PC-9 (cell line): ENCODE measurements at regions not wholly inside any gene's neighbourhood (a gene's known extent, or its start where the extent isn't known, plus 50 kb on each side); places are given as distances from the start of the nearest gene placed in this dataset.

Experiments used
- BruUV-seq: library from RNA; stranded (reverse); fragments of 400-500 nt; replicated peaks from 2 replicates; lab custom pipeline; 2021; lab: Mats Ljungman, UMichigan
- CTCF ChIA-PET: fragments of 300-600 bp; sonication (Branson Sonifier 250); formaldehyde crosslinking; loops from one replicate; lab custom pipeline; 2022; ENCODE audit warnings: antibody characterized with exemption; lab: Charles Lee
- POLR2A ChIA-PET: fragments of 300-600 bp; sonication (Branson Sonifier 250); formaldehyde crosslinking; loops from one replicate; lab custom pipeline; 2022; ENCODE audit warnings: antibody characterized with exemption; ENCODE audit not compliant: unreplicated experiment; lab: Charles Lee
- DNase-seq, 2 experiments: peaks; one replicate each; pipeline versions ENCODE4 v3.0.0 to v3.0.0-alpha.2; 2015 to 2022; ENCODE audit warnings: mixed read lengths in 1 of 2
- H2AFZ ChIP-seq: fragments of 200-600 bp; sonication (generic); 2 replicates; pipeline ENCODE4 v1.8.1; 2017; ENCODE audit warnings: antibody characterized with exemption
- H3F3A ChIP-seq: fragments of 200-600 bp; sonication (generic); 2 replicates; pipeline ENCODE4 v1.8.1; 2017; ENCODE audit warnings: antibody characterized with exemption, mild to moderate bottlenecking, low read depth; ENCODE audit not compliant: insufficient read depth
- H3K27ac ChIP-seq: fragments of 200-600 bp; sonication (generic); 2 replicates; pipeline ENCODE4 v1.6.1; 2016; ENCODE audit warnings: mixed run types
- H3K27me3 ChIP-seq: fragments of 200-600 bp; sonication (generic); 2 replicates; pipeline ENCODE4 v1.6.1; 2016; ENCODE audit warnings: low read depth, mixed run types; ENCODE audit not compliant: insufficient read depth
- H3K36me3 ChIP-seq: fragments of 200-600 bp; sonication (generic); 2 replicates; pipeline ENCODE4 v1.6.1; 2016; ENCODE audit warnings: low read depth, mixed run types
- H3K4me1 ChIP-seq: fragments of 200-600 bp; sonication (generic); replicated peaks from 2 replicates; pipeline ENCODE4 v1.6.1; 2016; ENCODE audit warnings: mixed run types; ENCODE audit not compliant: insufficient read depth
- H3K4me2 ChIP-seq: fragments of 200-600 bp; sonication (generic); 2 replicates; pipeline ENCODE4 v1.6.1; 2017; ENCODE audit warnings: mixed run types
- H3K4me3 ChIP-seq: fragments of 200-600 bp; sonication (generic); 2 replicates; pipeline ENCODE4 v1.6.1; 2016; ENCODE audit warnings: mixed run types
- H3K79me2 ChIP-seq: fragments of 200-600 bp; sonication (generic); 2 replicates; pipeline ENCODE4 v1.6.1; 2017; ENCODE audit warnings: low read depth, mixed run types
- H3K9me2 ChIP-seq: fragments of 200-600 bp; sonication (generic); 2 replicates; pipeline ENCODE4 v1.8.1; 2017; ENCODE audit warnings: mild to moderate bottlenecking; ENCODE audit not compliant: insufficient read depth
- H3K9me3 ChIP-seq: fragments of 200-600 bp; sonication (generic); 2 replicates; pipeline ENCODE4 v1.8.1; 2016; ENCODE audit warnings: low read depth; ENCODE audit not compliant: insufficient read depth
- H4K20me1 ChIP-seq: fragments of 200-600 bp; sonication (generic); 2 replicates; pipeline ENCODE4 v1.8.1; 2017; ENCODE audit not compliant: insufficient read depth
- EZH2 ChIP-seq: fragments of 200-600 bp; sonication (generic); IDR thresholded peaks from 2 replicates; pipeline ENCODE4 v1.8.0; 2017; ENCODE audit warnings: antibody characterized with exemption, low read depth
- intact Hi-C: fragments of 100-400 bp; cut with micrococcal nuclease; formaldehyde crosslinking; loops from one replicate; pipeline ENCODE4 v1.10.0; 2022; ENCODE audit not compliant: unreplicated experiment
- TF ChIP-seq, protein P1 (sequence below): fragments of 200-600 bp; sonication (generic); conservative IDR thresholded peaks from 2 replicates; pipeline ENCODE4 v1.6.1; 2017; ENCODE audit warnings: mixed run types, antibody characterized with exemption, mild to moderate bottlenecking, moderate library complexity

- BruUV-seq, result no TSS peak
- Histone ChIP-seq H3K4me3 (no peak overlapping the region), H3F3A (no peaks in the 10 kb centered on the region), H3K9me3 (no peaks in the 10 kb centered on the region), H3K27me3 (no peaks in the 10 kb centered on the region), H2AFZ (no peak overlapping the region), H3K79me2 (no peaks in the 10 kb centered on the region), H3K4me2 (no peak overlapping the region), H3K4me1 (no peaks in the 10 kb centered on the region), H3K27ac (no peak overlapping the region), H3K9me2 (no peaks in the 10 kb centered on the region), H3K36me3 (no peaks in the 10 kb centered on the region), H4K20me1 (no peaks in the 10 kb centered on the region)
- intact Hi-C loops, result no loop called here
- TF ChIP-seq, protein P1, sequence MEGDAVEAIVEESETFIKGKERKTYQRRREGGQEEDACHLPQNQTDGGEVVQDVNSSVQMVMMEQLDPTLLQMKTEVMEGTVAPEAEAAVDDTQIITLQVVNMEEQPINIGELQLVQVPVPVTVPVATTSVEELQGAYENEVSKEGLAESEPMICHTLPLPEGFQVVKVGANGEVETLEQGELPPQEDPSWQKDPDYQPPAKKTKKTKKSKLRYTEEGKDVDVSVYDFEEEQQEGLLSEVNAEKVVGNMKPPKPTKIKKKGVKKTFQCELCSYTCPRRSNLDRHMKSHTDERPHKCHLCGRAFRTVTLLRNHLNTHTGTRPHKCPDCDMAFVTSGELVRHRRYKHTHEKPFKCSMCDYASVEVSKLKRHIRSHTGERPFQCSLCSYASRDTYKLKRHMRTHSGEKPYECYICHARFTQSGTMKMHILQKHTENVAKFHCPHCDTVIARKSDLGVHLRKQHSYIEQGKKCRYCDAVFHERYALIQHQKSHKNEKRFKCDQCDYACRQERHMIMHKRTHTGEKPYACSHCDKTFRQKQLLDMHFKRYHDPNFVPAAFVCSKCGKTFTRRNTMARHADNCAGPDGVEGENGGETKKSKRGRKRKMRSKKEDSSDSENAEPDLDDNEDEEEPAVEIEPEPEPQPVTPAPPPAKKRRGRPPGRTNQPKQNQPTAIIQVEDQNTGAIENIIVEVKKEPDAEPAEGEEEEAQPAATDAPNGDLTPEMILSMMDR, result no peak
- no peak for TF ChIP-seq EZH2
- CTCF ChIA-PET, result no interaction called here
- DNase-seq, result no peak
- POLR2A ChIA-PET, result no interaction called here
These were observed 179.4 kb upstream of the CASK start for GRCh38 chrX:42102586-42103282.

DNA sequence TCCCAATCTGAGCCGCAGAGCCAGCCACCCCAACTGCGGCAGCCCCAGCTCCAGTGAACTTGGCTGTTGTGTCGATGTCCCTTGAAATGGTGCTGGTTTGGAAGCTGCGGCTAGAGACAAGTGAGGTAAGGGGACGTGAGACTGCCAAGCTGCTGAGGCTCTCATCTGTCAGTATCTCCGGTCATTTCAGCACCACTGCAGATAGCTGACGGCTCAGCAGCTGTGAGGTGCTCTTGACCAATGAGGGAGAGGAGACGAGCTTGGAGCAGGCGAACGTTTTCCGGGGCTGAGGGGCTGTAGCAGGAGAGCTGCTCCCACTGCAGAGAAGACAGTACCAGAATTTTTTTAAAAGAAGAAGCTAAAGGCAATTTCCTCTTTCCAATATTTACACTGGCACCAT lies 175.5 kb upstream of the CASK start:
- no peak for TF ChIP-seq EZH2
- TF ChIP-seq, protein P1, result no peak
- Histone ChIP-seq H2AFZ (no peak overlapping the region), H3K4me2 (no peak overlapping the region), H3K27me3 (no peaks in the 10 kb centered on the region), H3K9me3 (no peaks in the 10 kb centered on the region), H3K27ac (no peak overlapping the region), H3K36me3 (no peaks in the 10 kb centered on the region), H3F3A (no peaks in the 10 kb centered on the region), H4K20me1 (no peaks in the 10 kb centered on the region), H3K9me2 (no peaks in the 10 kb centered on the region), H3K79me2 (no peaks in the 10 kb centered on the region), H3K4me3 (no peak overlapping the region), H3K4me1 (no peaks in the 10 kb centered on the region)
- ChIA-PET CTCF (no interaction called here), POLR2A (no interaction called here)
- no peak for DNase-seq
- intact Hi-C loops, result no loop called here
- BruUV-seq, result no TSS peak

DNA sequence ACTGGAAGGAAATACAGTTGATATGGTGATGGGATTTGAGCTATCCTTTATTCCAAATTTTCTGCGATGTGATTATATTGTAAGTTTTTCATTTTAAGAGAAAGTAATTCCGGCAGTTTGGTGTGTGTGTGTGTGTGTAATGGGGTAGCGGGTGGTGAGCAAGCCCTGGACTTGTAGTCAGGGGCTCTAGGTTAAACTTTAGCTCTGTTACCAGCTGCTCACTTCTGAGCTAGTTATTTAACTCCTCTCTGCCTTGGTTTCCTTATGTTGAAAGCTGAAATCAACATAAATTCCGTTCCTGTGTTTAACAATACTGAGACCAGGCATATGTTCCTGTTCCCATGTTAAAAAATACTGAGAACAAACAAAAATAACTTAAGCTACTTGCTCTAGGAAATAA lies 174.1 kb upstream of the CASK start:
- Histone ChIP-seq H3F3A (no peaks in the 10 kb centered on the region), H3K4me2 (no peak overlapping the region), H3K79me2 (no peaks in the 10 kb centered on the region), H3K9me2 (no peaks in the 10 kb centered on the region), H3K4me3 (no peak overlapping the region), H3K27me3 (no peaks in the 10 kb centered on the region), H3K9me3 (no peaks in the 10 kb centered on the region), H3K36me3 (no peaks in the 10 kb centered on the region), H4K20me1 (no peaks in the 10 kb centered on the region), H3K4me1 (no peaks in the 10 kb centered on the region), H2AFZ (no peak overlapping the region), H3K27ac (no peak overlapping the region)
- no peak for DNase-seq
- intact Hi-C loops, result no loop called here
- ChIA-PET CTCF (interaction anchor here (0.6 kb wide), 1 partner anchor 22 kb away, joined by 4 read pairs; no protein-coding TSS in a partner anchor), POLR2A (no interaction called here)
- TF ChIP-seq, protein P1, result no peak
- TF ChIP-seq EZH2, result no peak
- BruUV-seq, result no TSS peak
